Thyroid gland (tissue), 4 donors: ENCODE measurements at regions not wholly inside any gene's neighbourhood (a gene's known extent, or its start where the extent isn't known, plus 50 kb on each side); places are given as distances from the start of the nearest gene placed in this dataset.

ENCODE experiments used
- DNase-seq, 2 donors: peaks; one replicate each; pipeline ENCODE4 v3.0.0-alpha.2; 2019
- H3K27ac ChIP-seq, 3 donors: fragments of 200-600 bp; sonication (generic); 1 replicate in 2 of 3; 2 replicates in 1 of 3; pipeline ENCODE4 v1.5.1; 2016 to 2019; ENCODE audit warnings: mild to moderate bottlenecking in 1 of 3, moderate library complexity in 1 of 3
- H3K27me3 ChIP-seq: fragments of 200-600 bp; sonication (generic); one replicate; pipeline ENCODE4 v1.5.1; 2019
- H3K36me3 ChIP-seq, 2 donors: fragments of 200-600 bp; sonication (generic); one replicate each; pipeline ENCODE4 v1.5.1; 2016 to 2019
- H3K4me1 ChIP-seq, 2 donors: fragments of 200-600 bp; sonication (generic); one replicate each; pipeline ENCODE4 v1.5.1; 2017 to 2019
- H3K4me3 ChIP-seq, 3 donors: fragments of 200-600 bp; sonication (generic); replicated peaks in 1 of 3; 1 replicate in 2 of 3; 2 replicates in 1 of 3; pipeline ENCODE4 v1.5.1; 2016; ENCODE audit warnings: mild to moderate bottlenecking in 1 of 3
- H3K9me3 ChIP-seq: fragments of 200-600 bp; sonication (generic); one replicate; pipeline ENCODE4 v1.5.1; 2017
- POLR2A ChIP-seq, 2 donors: fragments of 450-650 bp; IDR thresholded peaks; one replicate each; pipeline ENCODE4 v1.6.1; 2017; ENCODE audit warnings: antibody characterized with exemption in 2 of 2, mild to moderate bottlenecking in 2 of 2, moderate library complexity in 1 of 2
- WGBS, 2 donors: methylation state at CpG; one replicate each; pipeline ENCODE4 v1.1.5; 2017; 5-methylcytosine and 5-hydroxymethylcytosine counted together
- intact Hi-C: fragments of 100-400 bp; cut with DNase I; formaldehyde crosslinking; loops from one replicate; pipeline ENCODE4 v1.15.1; 2023
- TF ChIP-seq, protein P1 (sequence below), 6 experiments: fragments of 200-600 bp in 3 of 6; fragments of 450-650 bp in 3 of 6; sonication (generic) in 3 of 6; IDR thresholded peaks; one replicate each; pipeline ENCODE4 v1.5.1; 2016 to 2019; ENCODE audit warnings: antibody characterized with exemption in 6 of 6, mild to moderate bottlenecking in 2 of 6, inconsistent platforms in 1 of 6, moderate library complexity in 1 of 6

DNA sequence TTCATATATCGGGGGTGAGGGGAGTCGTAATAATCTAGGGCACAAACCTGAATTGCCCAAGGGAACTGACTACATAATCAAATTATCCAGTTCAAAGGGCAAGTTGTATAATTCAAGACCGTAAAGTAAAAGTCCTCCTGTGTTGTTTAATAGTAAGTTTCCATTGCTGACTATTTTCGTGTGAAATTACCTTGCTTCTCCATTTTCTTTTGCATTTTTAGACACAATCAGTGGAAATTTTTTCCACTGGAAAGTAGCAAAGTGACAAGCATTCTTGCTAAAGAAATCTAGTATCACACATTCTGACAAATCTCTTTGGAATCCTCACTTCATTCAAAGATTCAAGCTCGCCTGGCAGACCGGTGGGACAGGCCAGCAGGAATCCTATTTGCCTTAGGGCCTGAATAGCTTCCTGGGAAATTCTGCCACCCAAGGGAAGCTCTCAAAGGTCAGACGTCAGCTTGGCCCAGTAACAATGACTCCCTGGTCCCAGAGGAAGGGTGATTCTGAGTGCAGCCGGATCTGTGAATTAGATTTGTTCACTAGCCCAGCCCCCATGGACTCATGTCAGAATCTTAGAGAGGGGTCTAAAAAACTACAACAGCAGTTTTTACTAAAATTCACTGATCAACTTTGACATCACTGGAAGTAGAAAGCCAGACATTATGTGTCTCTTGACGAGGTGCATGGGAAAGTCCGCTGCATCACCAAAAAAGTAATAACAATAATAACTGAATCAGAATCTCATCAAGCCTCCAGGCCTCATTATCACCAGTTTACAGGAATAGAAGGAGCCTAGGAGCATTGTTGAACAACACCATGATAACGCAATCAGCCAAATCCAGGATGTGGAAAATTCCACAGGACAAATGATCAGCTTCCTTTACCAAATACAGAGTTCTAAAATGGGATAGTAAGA is 161.0 kb downstream of the SKIDA1 start:
- peaks cover 0 to 7% of the 10 kb centered on the region in 2 donors for H3K4me1 ChIP-seq

GRCh38 chr10:21363731-21364104 is 161.8 kb downstream of the SKIDA1 start:
- WGBS, 2 donors: 85 to 88% methylated on average over 3 of the region's 3 CpGs

More for the DNA sequence above, 161.0 kb downstream of the SKIDA1 start:
- Histone ChIP-seq H3K4me3 (no peak overlapping the region), H3K27ac (peak overlapping the region in 2 of 3 donors; percentile 44 to 62), H3K9me3 (no peaks in the 10 kb centered on the region), H3K36me3 (no peaks in the 10 kb centered on the region), H3K27me3 (no peaks in the 10 kb centered on the region)
- 64 to 74% methylated on average over 11 of the region's 11 CpGs for WGBS, 2 donors
- no peak for TF ChIP-seq POLR2A (IDR thresholded peaks at IDR 0.05)
- TF ChIP-seq, protein P1, sequence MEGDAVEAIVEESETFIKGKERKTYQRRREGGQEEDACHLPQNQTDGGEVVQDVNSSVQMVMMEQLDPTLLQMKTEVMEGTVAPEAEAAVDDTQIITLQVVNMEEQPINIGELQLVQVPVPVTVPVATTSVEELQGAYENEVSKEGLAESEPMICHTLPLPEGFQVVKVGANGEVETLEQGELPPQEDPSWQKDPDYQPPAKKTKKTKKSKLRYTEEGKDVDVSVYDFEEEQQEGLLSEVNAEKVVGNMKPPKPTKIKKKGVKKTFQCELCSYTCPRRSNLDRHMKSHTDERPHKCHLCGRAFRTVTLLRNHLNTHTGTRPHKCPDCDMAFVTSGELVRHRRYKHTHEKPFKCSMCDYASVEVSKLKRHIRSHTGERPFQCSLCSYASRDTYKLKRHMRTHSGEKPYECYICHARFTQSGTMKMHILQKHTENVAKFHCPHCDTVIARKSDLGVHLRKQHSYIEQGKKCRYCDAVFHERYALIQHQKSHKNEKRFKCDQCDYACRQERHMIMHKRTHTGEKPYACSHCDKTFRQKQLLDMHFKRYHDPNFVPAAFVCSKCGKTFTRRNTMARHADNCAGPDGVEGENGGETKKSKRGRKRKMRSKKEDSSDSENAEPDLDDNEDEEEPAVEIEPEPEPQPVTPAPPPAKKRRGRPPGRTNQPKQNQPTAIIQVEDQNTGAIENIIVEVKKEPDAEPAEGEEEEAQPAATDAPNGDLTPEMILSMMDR (IDR thresholded peaks at IDR 0.05): no peak
- no peak for DNase-seq
- intact Hi-C loops: no loop called here

DNA sequence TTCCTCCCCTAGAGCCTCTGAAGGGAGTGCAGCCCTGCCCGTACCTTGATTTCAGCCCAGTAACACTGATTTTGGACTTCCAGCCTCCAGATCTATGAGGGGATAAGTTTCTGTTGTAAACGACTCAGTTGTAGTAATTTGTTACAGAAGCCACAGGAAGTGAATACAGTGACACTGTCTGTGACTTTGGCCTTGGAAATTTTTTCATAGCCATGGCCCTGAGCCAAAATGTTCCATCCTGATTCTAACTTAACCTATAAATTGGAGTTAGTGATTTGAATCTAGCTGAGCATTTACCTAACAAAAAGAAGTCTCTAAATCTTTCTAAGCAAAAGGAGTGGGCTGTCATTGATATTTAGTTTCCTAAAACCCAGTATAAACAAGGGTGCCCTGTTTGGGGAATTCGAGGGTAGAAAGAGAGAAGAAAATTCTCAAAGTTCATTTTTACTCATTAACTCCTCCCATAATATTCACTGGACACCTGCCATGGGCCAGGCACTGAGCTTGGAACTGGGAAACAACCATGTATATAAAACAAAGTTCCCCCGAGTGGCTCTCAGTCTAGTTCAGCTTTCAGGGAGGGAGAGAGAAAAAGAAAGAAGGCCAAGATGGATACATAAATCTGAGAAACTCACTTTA is 162.3 kb downstream of the SKIDA1 start:
- peaks cover 0 to 7% of the 10 kb centered on the region in 2 donors for H3K4me1 ChIP-seq
- TF ChIP-seq, protein P1 (IDR thresholded peaks at IDR 0.05): no peak
- TF ChIP-seq POLR2A (IDR thresholded peaks at IDR 0.05): no peak
- no peaks in the 10 kb centered on the region for H3K36me3 ChIP-seq
- WGBS, 2 donors: 65 to 66% methylated on average over 4 of the region's 4 CpGs
- H3K27me3 ChIP-seq: no peaks in the 10 kb centered on the region
- intact Hi-C loops: no loop called here
- H3K27ac ChIP-seq: no peak overlapping the region
- H3K4me3 ChIP-seq: no peak overlapping the region
- no peak for DNase-seq
- no peaks in the 10 kb centered on the region for H3K9me3 ChIP-seq

More at GRCh38 chr10:21363731-21364104, 161.8 kb downstream of the SKIDA1 start:
- H3K36me3 ChIP-seq: no peaks in the 10 kb centered on the region
- no peak for DNase-seq
- H3K27me3 ChIP-seq: no peaks in the 10 kb centered on the region
- no peak overlapping the region for H3K4me3 ChIP-seq
- TF ChIP-seq, protein P1 (IDR thresholded peaks at IDR 0.05): no peak
- TF ChIP-seq POLR2A (IDR thresholded peaks at IDR 0.05): no peak
- H3K4me1 ChIP-seq: peaks cover 0 to 7% of the 10 kb centered on the region in 2 donors
- peak overlapping the region in 1 of 3 donors; percentile 44 for H3K27ac ChIP-seq
- no peaks in the 10 kb centered on the region for H3K9me3 ChIP-seq
- intact Hi-C loops: no loop called here

DNA sequence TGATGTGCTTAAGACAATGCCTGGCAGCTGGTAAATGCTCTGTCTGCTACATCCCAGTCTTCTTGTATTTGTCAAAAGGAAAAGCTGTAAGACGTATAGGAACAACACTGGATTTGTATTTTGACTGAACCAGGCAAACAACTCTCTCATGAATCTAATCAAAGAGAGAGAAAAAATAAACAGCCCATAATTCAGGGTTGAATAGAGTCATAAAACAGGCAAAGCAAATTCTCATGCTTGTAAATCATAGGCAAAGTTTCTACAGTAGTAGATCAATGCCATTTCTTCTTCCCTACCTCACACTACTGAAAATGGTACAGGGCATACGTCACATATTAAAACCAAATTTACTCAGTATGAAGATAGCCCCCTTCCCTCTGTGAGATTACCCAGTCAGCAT is 166.3 kb downstream of the SKIDA1 start:
- H3K36me3 ChIP-seq: no peaks in the 10 kb centered on the region
- DNase-seq: no peak
- intact Hi-C loops: loop anchor here (10.0 kb wide), 1 partner anchor 74 kb away; no protein-coding TSS in a partner anchor
- H3K4me3 ChIP-seq: no peak overlapping the region
- no peaks in the 10 kb centered on the region for H3K27me3 ChIP-seq
- no peak overlapping the region for H3K27ac ChIP-seq
- no peaks in the 10 kb centered on the region for H3K9me3 ChIP-seq
- TF ChIP-seq, protein P1 (IDR thresholded peaks at IDR 0.05): no peak
- TF ChIP-seq POLR2A (IDR thresholded peaks at IDR 0.05): no peak
- WGBS, 2 donors: 95% methylated on average over 2 of the region's 2 CpGs
- peaks cover 1 to 9% of the 10 kb centered on the region in 2 donors for H3K4me1 ChIP-seq
